Activated T-cell treated with anti-CD3 and anti-CD28 coated beads for 4 hours (primary cell): ENCODE measurements at regions not wholly inside any gene's neighbourhood (a gene's known extent, or its start where the extent isn't known, plus 50 kb on each side); places are given as distances from the start of the nearest gene placed in this dataset.

ENCODE experiments used
- DNase-seq: peaks from one replicate; pipeline ENCODE4 v3.0.0-alpha.2; 2020

DNA sequence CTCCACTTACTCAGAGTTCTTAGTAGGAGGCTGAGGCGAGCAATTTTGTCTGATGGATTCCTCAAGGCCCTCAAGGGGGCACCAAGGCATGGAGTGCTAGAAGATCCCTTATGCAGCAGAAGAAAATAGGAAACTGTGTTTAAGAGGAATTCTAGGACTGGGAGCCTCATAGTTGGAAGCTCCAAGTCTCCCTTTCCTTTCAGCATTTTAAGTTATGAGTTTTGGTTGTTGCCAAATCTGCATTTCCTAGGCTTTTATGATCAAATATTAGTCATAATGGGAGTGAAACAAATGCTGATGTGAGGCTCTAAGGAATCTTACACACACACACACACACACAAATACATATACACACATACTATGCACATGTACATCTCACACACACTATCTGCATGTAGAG is 714.0 kb downstream of the UTRN start:
- no peak for DNase-seq

- DNase-seq = no peak
Measured at GRCh38 chr6:145003145-145003544, 718.0 kb downstream of the UTRN start.

GRCh38 chr6:145006914-145007313 is 721.8 kb downstream of the UTRN start:
- DNase-seq = no peak

GRCh38 chr6:145008715-145009114 is 723.6 kb downstream of the UTRN start:
- no peak for DNase-seq

DNA sequence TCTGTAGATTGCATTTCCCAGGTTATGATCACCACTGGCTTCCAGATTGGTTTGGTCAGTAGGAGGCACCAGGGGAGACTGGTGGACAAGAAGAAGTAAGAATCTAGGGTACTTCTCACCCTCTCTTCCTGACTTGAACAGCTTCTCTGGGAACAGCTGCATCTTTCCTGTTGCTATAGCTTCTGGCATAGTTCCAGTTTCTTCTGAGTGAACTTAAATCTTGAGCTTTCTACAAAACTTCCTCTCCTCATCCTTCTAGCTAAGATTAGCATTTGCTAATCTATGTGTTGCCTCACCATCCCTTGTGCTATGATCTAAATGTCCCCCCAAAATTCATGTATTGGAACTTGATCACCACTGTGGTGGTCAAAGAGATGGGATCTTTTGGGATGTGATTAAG is 724.6 kb downstream of the UTRN start:
- no peak for DNase-seq

GRCh38 chr6:145012039-145012662 is 723.2 kb downstream of the EPM2A start:
- no peak for DNase-seq

DNA sequence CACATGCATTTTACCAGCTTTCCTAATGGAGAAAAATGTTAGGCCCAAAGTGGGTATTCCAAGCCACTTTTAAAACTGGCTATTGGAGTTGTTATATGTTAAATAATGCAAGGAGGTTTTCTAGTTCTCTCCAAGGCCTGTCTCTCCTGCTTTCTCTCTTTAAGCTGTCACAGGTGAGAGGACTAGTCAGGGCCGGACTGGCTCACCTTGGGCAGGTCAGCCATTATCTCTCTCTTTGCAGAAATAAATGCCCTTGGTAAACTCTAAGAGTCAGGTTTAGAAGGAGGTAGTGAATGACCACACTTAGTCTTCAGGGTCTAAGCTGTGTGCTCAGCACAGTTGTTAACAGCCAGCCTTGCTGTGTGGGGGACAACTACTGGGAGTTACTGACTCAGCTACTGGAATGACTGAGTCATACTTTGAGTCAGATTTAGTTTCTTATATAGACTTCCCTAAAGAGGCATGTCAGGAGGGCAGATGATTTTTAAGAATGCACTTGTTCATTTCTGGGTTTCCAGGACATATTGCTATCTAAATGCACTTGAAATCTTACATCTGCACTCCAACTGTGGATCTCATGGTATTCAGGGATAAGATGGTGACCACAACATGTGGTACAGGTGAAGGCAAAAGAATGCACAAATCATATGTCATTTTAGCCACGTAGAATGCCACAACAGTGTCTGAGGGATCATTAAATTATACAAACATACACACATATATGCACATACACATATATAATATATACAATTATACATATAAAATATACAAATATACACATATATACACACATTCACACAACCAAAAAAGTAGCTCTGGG is 719.4 kb downstream of the EPM2A start:
- DNase-seq = no peak

DNA sequence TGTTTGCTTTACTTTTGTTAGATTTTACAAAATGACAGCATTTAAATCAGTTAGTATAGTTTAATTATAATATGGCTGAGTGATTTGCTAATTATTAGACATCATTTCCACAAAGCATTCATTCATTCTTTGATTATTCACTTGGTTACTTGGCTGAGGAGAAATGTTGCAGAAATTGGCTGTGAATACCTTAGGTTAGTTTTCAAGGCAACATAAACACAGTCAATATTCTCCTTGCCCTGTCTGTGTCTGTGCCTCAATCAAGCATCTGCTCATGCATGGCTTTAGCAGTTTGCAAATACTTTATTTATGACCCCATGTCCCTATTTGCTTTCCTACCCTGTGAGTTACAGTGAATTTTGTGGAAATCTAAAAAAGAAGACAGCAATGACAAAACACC is 718.3 kb downstream of the EPM2A start:
- DNase-seq = no peak

- no peak for DNase-seq
Measured at GRCh38 chr6:145017516-145017915, 717.8 kb downstream of the EPM2A start.

- no peak for DNase-seq
Measured at GRCh38 chr6:145018027-145018426, 717.3 kb downstream of the EPM2A start.

GRCh38 chr6:145020114-145020513 is 715.2 kb downstream of the EPM2A start:
- no peak for DNase-seq

GRCh38 chr6:145020543-145020942 is 714.8 kb downstream of the EPM2A start:
- no peak for DNase-seq

DNA sequence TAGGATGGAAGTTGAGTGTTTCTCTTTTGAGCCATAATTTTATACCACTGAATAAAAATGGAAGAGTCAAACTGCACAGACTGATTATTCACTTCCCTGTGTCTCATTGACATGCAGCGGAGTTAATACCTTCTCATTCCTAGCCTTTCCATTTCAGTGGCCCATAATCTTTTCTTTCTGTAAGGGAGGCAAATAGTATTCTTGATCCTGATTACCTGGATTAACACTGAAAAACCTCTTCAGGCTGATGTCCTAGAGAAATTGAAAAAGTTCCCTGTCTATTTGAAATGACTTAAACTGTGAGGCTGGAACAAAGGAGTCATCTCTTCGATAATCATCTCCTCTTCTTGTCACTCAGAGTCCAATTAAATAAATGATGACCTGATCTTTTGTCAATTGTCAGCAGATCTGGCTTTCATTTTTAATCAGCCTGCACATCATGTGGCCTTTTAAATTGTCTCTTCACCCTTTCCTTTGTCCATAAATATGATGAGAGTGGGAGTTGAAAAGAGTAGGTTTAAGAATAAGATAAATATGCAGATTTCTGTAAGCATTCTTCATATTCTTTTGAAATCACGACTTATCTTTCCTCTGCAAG is 713.0 kb downstream of the EPM2A start:
- no peak for DNase-seq

GRCh38 chr6:145023116-145023726 is 712.1 kb downstream of the EPM2A start:
- DNase-seq = no peak

GRCh38 chr6:145025488-145025887 is 709.8 kb downstream of the EPM2A start:
- no peak for DNase-seq

DNA sequence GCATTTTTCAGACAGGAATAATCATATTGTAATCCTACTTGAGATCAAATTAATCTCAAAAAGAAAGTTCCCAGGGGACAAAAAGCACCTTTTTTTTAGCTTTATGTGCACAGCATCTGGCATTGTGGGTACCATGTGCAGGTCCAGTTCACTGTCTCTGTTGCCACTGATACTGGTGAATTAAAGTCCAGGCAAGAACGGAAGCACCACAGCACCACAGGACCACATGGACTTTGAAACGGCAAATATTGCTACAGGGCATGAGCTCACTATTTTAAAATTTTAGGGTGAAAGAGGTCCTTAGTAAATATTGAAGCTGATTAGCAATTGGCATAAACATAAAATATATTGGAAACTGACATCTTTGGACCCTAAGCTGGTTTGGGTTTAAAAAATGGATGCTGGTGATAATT is 709.0 kb downstream of the EPM2A start:
- DNase-seq = no peak

DNA sequence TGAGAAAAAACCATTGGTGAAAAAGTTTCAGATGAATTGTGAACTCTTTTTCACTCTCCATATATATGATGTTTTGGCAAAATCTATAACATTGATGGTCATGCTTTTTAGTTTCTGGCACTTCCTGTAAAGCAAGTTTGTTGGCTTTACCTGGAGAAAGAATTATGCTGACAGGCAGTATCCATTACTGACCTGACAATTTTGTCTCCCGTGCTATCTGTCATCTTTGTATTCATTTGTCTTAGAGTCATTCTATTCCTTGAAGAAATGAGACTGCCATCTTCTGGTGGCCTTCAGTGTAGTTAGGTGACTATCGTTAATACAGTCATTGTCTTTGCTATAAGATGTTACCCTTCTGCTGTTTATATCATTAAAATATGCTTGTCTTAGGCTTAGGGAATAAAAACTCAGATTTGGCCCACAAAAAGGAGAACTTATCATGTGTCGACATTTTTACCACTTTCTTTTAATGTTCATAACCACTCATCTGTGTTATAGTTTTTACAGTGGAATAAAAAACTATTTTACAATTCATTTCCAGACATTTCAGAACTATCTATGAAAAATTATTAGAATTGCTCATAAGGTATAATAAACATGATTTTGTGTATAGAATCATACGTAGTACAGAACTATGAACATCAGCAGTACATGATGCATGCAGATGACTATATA is 707.0 kb downstream of the EPM2A start:
- no peak for DNase-seq

DNA sequence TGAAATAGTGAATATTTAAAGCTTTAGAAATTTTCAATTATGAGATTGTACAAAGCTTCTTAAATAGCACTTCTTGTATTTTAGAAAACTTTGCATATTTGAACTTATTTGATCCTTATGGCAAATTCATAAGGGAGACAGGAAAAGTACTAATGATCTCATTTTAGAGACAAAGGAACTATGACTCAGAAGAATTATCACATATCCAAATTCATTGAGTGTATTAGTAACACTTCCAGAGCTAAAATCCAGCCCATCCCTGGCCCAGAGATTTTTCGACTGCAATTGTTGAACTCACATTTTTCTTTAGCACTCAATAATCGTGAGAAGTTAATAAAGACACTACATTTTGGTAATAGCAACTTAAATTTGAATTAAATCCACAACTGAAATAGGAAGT is 704.3 kb downstream of the EPM2A start:
- no peak for DNase-seq

DNA sequence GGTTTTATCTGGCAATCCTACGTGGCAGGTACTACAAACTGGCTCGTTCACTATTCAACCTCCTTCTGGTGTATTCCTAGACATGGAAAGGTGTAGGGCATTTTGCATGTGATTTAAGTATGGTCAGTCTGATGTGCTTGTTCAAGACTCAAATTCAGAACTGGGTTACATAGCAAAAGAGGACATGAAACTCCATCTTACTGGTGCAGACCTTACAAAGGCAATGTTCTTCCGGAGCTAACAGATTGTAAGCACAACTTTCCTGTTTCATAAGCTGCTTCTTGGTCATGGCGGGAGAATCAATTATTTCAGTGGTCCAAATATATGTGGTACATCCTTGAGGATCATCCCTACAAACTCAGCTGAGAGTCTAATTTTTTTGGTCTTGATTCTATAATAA is 703.4 kb downstream of the EPM2A start:
- no peak for DNase-seq

DNA sequence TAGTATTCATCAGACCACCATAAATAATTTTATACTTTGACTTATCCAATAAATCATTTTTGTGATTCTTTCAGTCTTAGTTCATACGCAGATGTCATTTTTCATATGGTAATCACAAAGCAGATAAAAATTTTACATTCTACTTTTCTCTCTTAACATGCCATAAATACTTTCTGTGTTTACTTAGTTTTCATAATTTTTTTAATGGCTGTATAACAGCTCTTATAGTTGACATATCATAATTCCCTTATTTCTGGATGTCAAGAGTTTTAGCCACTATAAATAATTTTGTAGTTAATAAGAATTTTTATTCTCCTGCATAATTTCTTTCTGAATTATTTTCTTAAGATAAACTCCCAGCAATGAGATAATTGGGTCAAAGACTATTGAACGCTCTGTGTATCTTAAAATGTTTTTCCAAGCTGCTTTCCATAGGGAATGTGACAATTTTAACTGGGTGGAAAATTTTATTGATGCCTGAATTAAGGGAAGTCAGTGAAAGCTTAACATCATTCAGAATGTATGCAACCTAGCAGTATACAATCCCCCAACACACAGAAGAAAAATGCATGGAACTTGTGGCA is 702.7 kb downstream of the EPM2A start:
- DNase-seq = no peak

DNA sequence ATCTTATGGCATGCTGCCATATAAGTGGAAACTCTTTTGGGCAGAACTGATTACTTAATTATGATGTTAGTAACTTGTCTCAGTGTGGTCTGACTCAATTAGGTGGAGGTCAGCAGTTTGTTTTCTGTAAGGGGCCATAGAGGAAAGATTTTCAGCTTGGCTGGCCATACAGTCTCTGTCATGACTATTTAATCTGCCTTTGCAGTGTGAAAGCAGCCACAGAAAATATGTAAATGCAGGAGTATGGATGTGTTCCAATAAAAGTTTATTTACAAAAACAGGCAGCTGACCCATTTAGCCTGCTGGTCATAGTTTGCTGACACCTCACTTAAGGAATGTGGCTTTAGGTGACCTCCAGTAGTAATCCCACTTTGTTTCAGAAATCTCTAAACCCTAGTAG is 700.7 kb downstream of the EPM2A start:
- no peak for DNase-seq

DNA sequence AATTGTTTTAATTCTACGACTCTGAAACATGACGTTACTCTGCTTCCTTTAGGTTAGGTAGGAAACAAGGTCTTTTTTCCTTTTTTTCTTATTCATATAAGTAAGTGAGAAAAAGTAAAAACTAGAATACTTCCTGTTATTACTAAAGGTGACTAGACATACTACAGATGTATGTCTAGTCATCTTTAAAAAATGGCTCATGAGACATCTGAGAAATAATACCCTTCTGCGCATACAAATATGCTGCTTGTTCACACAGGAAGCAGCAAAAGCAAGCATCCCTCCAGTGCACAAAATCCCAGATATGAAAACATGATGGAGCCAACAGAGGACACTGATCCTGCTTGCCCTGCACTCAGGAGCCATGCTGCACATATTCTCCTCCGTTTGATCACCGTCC is 699.1 kb downstream of the EPM2A start:
- no peak for DNase-seq
